MM.1S (cell line): ENCODE measurements at regions not wholly inside any gene's neighbourhood (a gene's known extent, or its start where the extent isn't known, plus 50 kb on each side); places are given as distances from the start of the nearest gene placed in this dataset.

ENCODE experiments used
- DNase-seq: peaks from one replicate; pipeline ENCODE4 v3.0.0-alpha.2; 2015
- H2AFZ ChIP-seq: fragments of 300-600 bp; sonication (generic); 2 replicates; pipeline ENCODE4 v1.6.0; 2016; ENCODE audit warnings: antibody characterized with exemption, low read length
- H3F3A ChIP-seq: fragments of 300-600 bp; sonication (generic); 2 replicates; pipeline ENCODE4 v1.6.1; 2016; ENCODE audit warnings: mild to moderate bottlenecking, antibody characterized with exemption, low read length, moderate library complexity, mixed read lengths; ENCODE audit not compliant: insufficient read depth
- H3K27ac ChIP-seq: fragments of 300-600 bp; sonication (generic); 2 replicates; pipeline ENCODE4 v1.5.1; 2016; ENCODE audit warnings: mild to moderate bottlenecking, low read length
- H3K27me3 ChIP-seq: fragments of 300-600 bp; sonication (generic); replicated peaks from 2 replicates; pipeline ENCODE4 v1.6.0; 2016; ENCODE audit warnings: low read length; ENCODE audit not compliant: insufficient read depth
- H3K36me3 ChIP-seq: fragments of 300-600 bp; sonication (generic); replicated peaks from 2 replicates; pipeline ENCODE4 v1.6.1; 2016; ENCODE audit warnings: mild to moderate bottlenecking, low read length, mixed read lengths; ENCODE audit not compliant: insufficient read depth
- H3K4me1 ChIP-seq: fragments of 300-600 bp; sonication (generic); 2 replicates; pipeline ENCODE4 v1.6.1; 2016; ENCODE audit warnings: low read length, mixed read lengths
- H3K4me2 ChIP-seq: fragments of 300-600 bp; sonication (generic); 2 replicates; pipeline ENCODE4 v1.6.0; 2016; ENCODE audit warnings: low read depth, low read length
- H3K4me3 ChIP-seq: fragments of 300-600 bp; sonication (generic); 2 replicates; pipeline ENCODE4 v1.5.1; 2016; ENCODE audit warnings: low read length, mixed read lengths
- H3K79me2 ChIP-seq: fragments of 300-600 bp; sonication (generic); 2 replicates; pipeline ENCODE4 v1.6.1; 2016; ENCODE audit warnings: mixed run types, low read length, mixed read lengths
- H3K9ac ChIP-seq: fragments of 300-600 bp; sonication (generic); 2 replicates; pipeline ENCODE4 v1.6.1; 2016; ENCODE audit warnings: low read length, mixed read lengths
- H3K9me2 ChIP-seq: fragments of 300-600 bp; sonication (generic); replicated peaks from 2 replicates; pipeline ENCODE4 v1.6.1; 2016; ENCODE audit warnings: mild to moderate bottlenecking, low read length, mixed read lengths; ENCODE audit not compliant: insufficient read depth
- H3K9me3 ChIP-seq: fragments of 300-600 bp; sonication (generic); replicated peaks from 2 replicates; pipeline ENCODE4 v1.6.1; 2016; ENCODE audit warnings: mild to moderate bottlenecking, low read length, mixed read lengths; ENCODE audit not compliant: insufficient read depth
- H4K20me1 ChIP-seq: fragments of 300-600 bp; sonication (generic); 2 replicates; pipeline ENCODE4 v1.6.1; 2016; ENCODE audit warnings: mild to moderate bottlenecking, low read length, moderate library complexity, mixed read lengths; ENCODE audit not compliant: insufficient read depth
- EZH2 ChIP-seq: fragments of 300-600 bp; sonication (generic); optimal IDR thresholded peaks from 2 replicates; pipeline ENCODE3; 2017; ENCODE audit warnings: low read depth, mild to moderate bottlenecking, antibody characterized with exemption, low read length, mixed read lengths
- EZH2phosphoT487 ChIP-seq: fragments of 300-600 bp; sonication (generic); IDR thresholded peaks from 2 replicates; pipeline ENCODE4 v1.6.1; 2018; ENCODE audit warnings: antibody characterized with exemption, low read length
- TF ChIP-seq, protein P1 (sequence below): fragments of 300-600 bp; sonication (generic); IDR thresholded peaks from 2 replicates; pipeline ENCODE4 v1.5.1; 2016; ENCODE audit warnings: antibody characterized with exemption, low read length, mixed read lengths

DNA sequence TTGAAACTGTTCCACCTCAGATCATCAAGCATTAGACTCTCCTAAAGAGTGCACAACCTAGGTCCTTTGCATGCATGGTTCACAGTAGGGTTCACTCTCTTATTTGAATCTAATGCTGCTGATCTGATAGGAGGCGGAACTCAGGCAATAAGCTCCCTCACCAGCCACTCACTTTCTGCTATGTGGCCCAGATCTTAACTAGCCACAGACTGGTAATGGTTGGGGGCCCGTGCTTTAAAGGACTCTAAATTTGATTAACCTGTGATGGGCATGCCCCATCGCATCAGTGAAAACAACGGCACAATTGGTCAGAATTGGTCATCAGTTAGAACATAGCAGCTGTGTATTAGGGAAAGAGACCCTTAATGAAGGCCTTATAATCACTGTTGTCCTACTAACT is 753.7 kb upstream of the SORCS1 start:
- Histone ChIP-seq H3K4me1 (no peaks in the 10 kb centered on the region), H3K79me2 (no peaks in the 10 kb centered on the region), H3K4me2 (no peak overlapping the region), H2AFZ (no peak overlapping the region), H3K9ac (no peak overlapping the region), H3F3A (no peaks in the 10 kb centered on the region), H3K4me3 (no peak overlapping the region), H3K36me3 (no peaks in the 10 kb centered on the region), H3K9me3 (no peaks in the 10 kb centered on the region), H4K20me1 (no peaks in the 10 kb centered on the region), H3K27me3 (no peaks in the 10 kb centered on the region), H3K9me2 (no peaks in the 10 kb centered on the region), H3K27ac (no peak overlapping the region)
- DNase-seq, result no peak
- TF ChIP-seq, protein P1, sequence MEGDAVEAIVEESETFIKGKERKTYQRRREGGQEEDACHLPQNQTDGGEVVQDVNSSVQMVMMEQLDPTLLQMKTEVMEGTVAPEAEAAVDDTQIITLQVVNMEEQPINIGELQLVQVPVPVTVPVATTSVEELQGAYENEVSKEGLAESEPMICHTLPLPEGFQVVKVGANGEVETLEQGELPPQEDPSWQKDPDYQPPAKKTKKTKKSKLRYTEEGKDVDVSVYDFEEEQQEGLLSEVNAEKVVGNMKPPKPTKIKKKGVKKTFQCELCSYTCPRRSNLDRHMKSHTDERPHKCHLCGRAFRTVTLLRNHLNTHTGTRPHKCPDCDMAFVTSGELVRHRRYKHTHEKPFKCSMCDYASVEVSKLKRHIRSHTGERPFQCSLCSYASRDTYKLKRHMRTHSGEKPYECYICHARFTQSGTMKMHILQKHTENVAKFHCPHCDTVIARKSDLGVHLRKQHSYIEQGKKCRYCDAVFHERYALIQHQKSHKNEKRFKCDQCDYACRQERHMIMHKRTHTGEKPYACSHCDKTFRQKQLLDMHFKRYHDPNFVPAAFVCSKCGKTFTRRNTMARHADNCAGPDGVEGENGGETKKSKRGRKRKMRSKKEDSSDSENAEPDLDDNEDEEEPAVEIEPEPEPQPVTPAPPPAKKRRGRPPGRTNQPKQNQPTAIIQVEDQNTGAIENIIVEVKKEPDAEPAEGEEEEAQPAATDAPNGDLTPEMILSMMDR, result no peak
- TF ChIP-seq EZH2, result no peak
- TF ChIP-seq EZH2phosphoT487, result no peak

DNA sequence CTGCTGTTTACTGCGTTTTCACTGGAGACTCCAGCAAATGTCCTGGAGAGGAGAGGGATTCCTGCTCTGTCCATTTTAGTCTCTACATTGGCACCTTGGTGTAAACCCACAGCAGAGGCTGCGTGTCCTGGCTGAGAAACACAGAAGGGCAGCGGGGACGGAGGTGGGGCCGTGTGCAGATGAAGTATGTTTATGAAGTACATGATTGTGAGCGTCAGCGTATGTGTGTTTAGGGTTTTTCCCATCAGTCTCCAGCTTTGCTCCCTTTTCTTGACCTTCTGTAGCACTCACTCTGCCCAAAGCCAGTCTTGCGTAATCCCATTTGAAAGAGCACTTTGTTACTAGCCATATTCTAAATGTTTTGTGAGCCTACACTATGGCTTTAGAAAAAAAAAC is 750.7 kb upstream of the SORCS1 start:
- Histone ChIP-seq H4K20me1 (no peaks in the 10 kb centered on the region), H3K4me1 (no peaks in the 10 kb centered on the region), H3K36me3 (no peaks in the 10 kb centered on the region), H3K27ac (no peak overlapping the region), H3K27me3 (no peaks in the 10 kb centered on the region), H3K79me2 (no peaks in the 10 kb centered on the region), H2AFZ (no peak overlapping the region), H3K9me2 (no peaks in the 10 kb centered on the region), H3F3A (no peaks in the 10 kb centered on the region), H3K4me3 (no peak overlapping the region), H3K4me2 (no peak overlapping the region), H3K9me3 (no peaks in the 10 kb centered on the region), H3K9ac (no peak overlapping the region)
- DNase-seq, result no peak
- TF ChIP-seq EZH2 (no peak), EZH2phosphoT487 (no peak)
- TF ChIP-seq, protein P1, result no peak

DNA sequence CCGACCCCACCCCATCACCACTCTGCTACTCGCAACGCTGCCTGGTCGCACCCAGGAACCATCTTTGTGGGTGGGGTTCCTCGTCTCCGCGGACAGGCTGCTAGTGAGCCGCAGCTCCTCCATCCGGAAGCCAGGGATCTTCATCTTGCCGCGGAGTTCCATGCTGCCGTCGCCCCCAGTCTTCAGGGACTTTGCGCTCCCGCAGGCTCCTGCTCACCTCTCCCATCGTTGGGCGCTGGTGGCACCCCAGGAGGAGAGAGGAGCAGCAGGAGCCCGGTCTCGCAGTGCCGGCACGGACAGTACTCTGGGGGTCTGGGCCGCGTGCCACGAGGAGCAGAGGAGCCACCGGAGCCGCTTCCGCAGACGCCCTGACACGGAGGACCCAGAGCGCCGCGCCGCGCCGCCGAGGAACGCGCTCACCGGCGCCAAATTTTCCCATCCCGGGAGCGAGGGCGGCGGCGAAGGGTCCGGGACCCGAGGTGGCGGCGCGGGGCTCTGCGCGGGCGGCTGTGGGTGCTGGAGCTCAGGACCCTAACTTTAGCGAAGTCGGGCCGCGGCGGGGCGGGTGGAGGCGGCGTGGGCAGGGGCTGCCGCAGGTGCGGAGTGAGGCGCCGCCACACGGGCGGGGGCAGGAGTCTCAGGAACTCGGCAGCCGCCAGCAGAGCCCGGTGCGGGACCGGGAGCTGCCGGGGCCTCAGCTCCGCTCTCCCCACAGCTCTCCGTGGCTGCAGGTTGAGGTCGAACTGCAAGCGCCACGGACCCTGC is 750.1 kb upstream of the SORCS1 start:
- H3K36me3 ChIP-seq, result no peaks in the 10 kb centered on the region
- H3K4me1 ChIP-seq, result no peaks in the 10 kb centered on the region
- H3K4me3 ChIP-seq, result no peak overlapping the region
- no peaks in the 10 kb centered on the region for H3K27me3 ChIP-seq
- no peaks in the 10 kb centered on the region for H3K79me2 ChIP-seq
- H3F3A ChIP-seq, result no peaks in the 10 kb centered on the region
- H3K4me2 ChIP-seq, result no peak overlapping the region
- H3K9ac ChIP-seq, result no peak overlapping the region
- no peaks in the 10 kb centered on the region for H3K9me2 ChIP-seq
- no peak for DNase-seq
- TF ChIP-seq EZH2, result no peak
- TF ChIP-seq, protein P1, result no peak
- no peak for TF ChIP-seq EZH2phosphoT487
- no peaks in the 10 kb centered on the region for H3K9me3 ChIP-seq
- no peak overlapping the region for H2AFZ ChIP-seq
- no peaks in the 10 kb centered on the region for H4K20me1 ChIP-seq
- H3K27ac ChIP-seq, result no peak overlapping the region
